ENCODE measurements at regions not wholly inside any gene's neighbourhood (a gene's known extent, or its start where the extent isn't known, plus 50 kb on each side); places are given as distances from the start of the nearest gene placed in this dataset.

DNA sequence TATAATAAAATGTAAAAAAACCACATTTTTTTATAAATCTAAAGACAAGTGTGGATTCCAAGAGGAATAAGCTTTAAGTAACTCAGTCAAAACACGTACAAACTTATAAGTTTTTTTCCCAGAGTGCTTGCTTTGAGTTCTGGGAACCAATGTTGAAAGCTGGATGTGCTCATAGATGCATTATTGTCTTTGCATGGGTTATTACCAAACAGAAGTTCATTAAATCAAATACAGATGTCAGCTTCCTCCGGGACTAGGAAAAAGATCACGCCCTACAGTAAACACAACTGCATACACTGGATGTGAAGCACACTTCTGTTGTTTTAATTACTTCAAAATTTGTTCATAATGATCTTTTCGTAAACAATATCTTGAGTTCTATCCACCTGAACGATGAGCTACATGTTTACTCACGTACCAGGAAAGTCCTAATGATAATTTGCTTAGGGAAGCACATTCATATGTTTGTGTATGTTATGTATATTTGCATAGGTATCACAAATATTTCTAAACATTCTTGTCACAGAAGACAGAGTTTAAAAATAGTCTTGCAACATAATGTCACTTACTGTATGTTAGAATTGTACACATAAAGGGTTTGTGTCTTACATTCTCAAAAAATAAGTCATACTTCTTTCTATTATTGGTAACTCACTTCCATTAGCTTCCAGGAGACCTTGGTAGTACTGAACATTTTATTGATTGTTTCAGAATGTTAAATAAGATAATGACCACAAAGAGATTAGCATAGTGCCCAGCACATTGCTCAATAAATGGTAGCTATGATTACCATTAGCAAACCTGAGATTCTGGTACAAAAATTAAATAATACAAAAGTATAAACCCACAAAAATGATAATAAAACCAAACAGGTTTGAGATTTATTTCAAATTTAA, 427.4 kb downstream of the CETN3 start:
- CTCF ChIA-PET (ENCODE audit: unreplicated experiment) = no interaction called here
- no peak for TF ChIP-seq EZH2phosphoT487 (IDR thresholded peaks at IDR 0.05; ENCODE audit: borderline replicate concordance, low read depth, low read length)
- TF ChIP-seq, protein P1, sequence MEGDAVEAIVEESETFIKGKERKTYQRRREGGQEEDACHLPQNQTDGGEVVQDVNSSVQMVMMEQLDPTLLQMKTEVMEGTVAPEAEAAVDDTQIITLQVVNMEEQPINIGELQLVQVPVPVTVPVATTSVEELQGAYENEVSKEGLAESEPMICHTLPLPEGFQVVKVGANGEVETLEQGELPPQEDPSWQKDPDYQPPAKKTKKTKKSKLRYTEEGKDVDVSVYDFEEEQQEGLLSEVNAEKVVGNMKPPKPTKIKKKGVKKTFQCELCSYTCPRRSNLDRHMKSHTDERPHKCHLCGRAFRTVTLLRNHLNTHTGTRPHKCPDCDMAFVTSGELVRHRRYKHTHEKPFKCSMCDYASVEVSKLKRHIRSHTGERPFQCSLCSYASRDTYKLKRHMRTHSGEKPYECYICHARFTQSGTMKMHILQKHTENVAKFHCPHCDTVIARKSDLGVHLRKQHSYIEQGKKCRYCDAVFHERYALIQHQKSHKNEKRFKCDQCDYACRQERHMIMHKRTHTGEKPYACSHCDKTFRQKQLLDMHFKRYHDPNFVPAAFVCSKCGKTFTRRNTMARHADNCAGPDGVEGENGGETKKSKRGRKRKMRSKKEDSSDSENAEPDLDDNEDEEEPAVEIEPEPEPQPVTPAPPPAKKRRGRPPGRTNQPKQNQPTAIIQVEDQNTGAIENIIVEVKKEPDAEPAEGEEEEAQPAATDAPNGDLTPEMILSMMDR (conservative IDR thresholded peaks at IDR 0.05; ENCODE audit: low read length) = no peak
- intact Hi-C loops (cut with micrococcal nuclease; ENCODE audit: unreplicated experiment) = no loop called here
- POLR2A ChIA-PET = interaction anchor here (0.5 to 0.9 kb wide), 3 partner anchors 10 to 1267 kb away, joined by 3 read pairs; no protein-coding TSS in a partner anchor
- DNase-seq (ENCODE audit: low spot score) = no peak
- no peaks in the 10 kb centered on the region for H3K9me2 ChIP-seq (ENCODE audit: insufficient read depth, low read length)
- H3K9me3 ChIP-seq (ENCODE audit: low read length) = no peaks in the 10 kb centered on the region
- H3K4me2 ChIP-seq (ENCODE audit: low read length) = no peak overlapping the region
- H3K27ac ChIP-seq (ENCODE audit: low read depth, low read length, poor library complexity, severe bottlenecking) = no peak overlapping the region
- no peak overlapping the region for H2AFZ ChIP-seq (ENCODE audit: low read length)
- no peaks in the 10 kb centered on the region for H3K4me1 ChIP-seq (ENCODE audit: insufficient read depth, low read length, poor library complexity, severe bottlenecking)
- no peak overlapping the region for H3K4me3 ChIP-seq (ENCODE audit: low read depth, low read length, poor library complexity, severe bottlenecking)
- H4K20me1 ChIP-seq (ENCODE audit: insufficient read depth, low read length) = no peaks in the 10 kb centered on the region
- no peaks in the 10 kb centered on the region for H3K36me3 ChIP-seq (ENCODE audit: insufficient read depth, low read length)
- no TSS peak for BruUV-seq (replicated peaks)
- no peaks in the 10 kb centered on the region for H3K79me2 ChIP-seq (ENCODE audit: insufficient read depth, low read depth, low read length)

DNA sequence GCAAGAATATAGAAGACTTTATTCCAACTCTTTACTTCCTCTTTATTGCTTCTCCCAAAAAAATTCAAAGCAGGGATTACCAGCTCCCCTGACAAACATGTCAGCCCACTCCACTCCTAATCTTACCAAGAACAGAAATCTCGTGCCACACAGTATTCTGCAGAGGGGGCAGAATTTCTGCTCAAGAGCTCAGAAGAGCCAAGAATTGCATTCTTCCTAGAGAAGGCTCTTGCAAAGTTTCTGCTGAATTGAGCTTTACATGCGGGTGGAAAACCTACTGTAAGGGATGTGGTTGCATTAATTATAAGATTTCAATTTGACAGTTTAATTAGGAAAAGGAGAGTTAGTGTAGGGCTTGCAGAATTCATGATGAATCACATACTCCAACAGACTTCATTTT, 428.5 kb downstream of the CETN3 start:
- H4K20me1 ChIP-seq (ENCODE audit: insufficient read depth, low read length) = no peaks in the 10 kb centered on the region
- no peaks in the 10 kb centered on the region for H3K9me2 ChIP-seq (ENCODE audit: insufficient read depth, low read length)
- H3K79me2 ChIP-seq (ENCODE audit: insufficient read depth, low read depth, low read length) = no peaks in the 10 kb centered on the region
- no peaks in the 10 kb centered on the region for H3K9me3 ChIP-seq (ENCODE audit: low read length)
- TF ChIP-seq, protein P1 (conservative IDR thresholded peaks at IDR 0.05; ENCODE audit: low read length) = no peak
- TF ChIP-seq EZH2phosphoT487 (IDR thresholded peaks at IDR 0.05; ENCODE audit: borderline replicate concordance, low read depth, low read length) = no peak
- H3K4me1 ChIP-seq (ENCODE audit: insufficient read depth, low read length, poor library complexity, severe bottlenecking) = no peaks in the 10 kb centered on the region
- POLR2A ChIA-PET = no interaction called here
- no TSS peak for BruUV-seq (replicated peaks)
- H3K4me3 ChIP-seq (ENCODE audit: low read depth, low read length, poor library complexity, severe bottlenecking) = no peak overlapping the region
- intact Hi-C loops (cut with micrococcal nuclease; ENCODE audit: unreplicated experiment) = no loop called here
- no peaks in the 10 kb centered on the region for H3K36me3 ChIP-seq (ENCODE audit: insufficient read depth, low read length)
- no peak overlapping the region for H3K4me2 ChIP-seq (ENCODE audit: low read length)
- CTCF ChIA-PET (ENCODE audit: unreplicated experiment) = no interaction called here
- DNase-seq (ENCODE audit: low spot score) = no peak
- H3K27ac ChIP-seq (ENCODE audit: low read depth, low read length, poor library complexity, severe bottlenecking) = no peak overlapping the region
- no peak overlapping the region for H2AFZ ChIP-seq (ENCODE audit: low read length)

DNA sequence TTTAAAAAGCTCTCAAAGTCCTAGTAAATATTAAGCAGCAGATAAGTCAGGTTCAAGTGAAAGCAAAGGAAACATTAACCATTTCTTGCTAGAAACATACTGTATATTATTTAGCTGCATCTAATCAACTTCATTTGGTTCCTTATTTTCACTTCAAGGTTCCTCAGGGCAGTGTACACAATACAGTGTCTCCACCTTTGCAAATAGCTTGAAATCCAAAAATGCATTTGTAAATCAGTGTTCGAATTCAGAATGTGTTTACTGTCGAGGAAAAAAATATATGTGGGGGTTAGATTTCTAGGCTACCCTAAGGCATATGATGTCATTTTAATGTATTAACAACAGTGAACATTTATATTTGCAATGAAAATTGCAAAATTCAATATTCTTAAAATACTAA, 436.0 kb downstream of the CETN3 start:
- ChIA-PET CTCF (ENCODE audit: unreplicated experiment) (no interaction called here), POLR2A (no interaction called here)
- Histone ChIP-seq H3K9me3 (ENCODE audit: low read length) (no peaks in the 10 kb centered on the region), H2AFZ (ENCODE audit: low read length) (no peak overlapping the region), H3K27ac (ENCODE audit: low read depth, low read length, poor library complexity, severe bottlenecking) (no peak overlapping the region), H3K36me3 (ENCODE audit: insufficient read depth, low read length) (no peaks in the 10 kb centered on the region), H3K9me2 (ENCODE audit: insufficient read depth, low read length) (no peaks in the 10 kb centered on the region), H3K4me3 (ENCODE audit: low read depth, low read length, poor library complexity, severe bottlenecking) (no peak overlapping the region), H3K4me1 (ENCODE audit: insufficient read depth, low read length, poor library complexity, severe bottlenecking) (no peaks in the 10 kb centered on the region), H3K79me2 (ENCODE audit: insufficient read depth, low read depth, low read length) (no peaks in the 10 kb centered on the region), H3K4me2 (ENCODE audit: low read length) (no peak overlapping the region), H4K20me1 (ENCODE audit: insufficient read depth, low read length) (no peaks in the 10 kb centered on the region)
- DNase-seq (ENCODE audit: low spot score) = no peak
- BruUV-seq (replicated peaks) = no TSS peak
- intact Hi-C loops (cut with micrococcal nuclease; ENCODE audit: unreplicated experiment) = no loop called here
- TF ChIP-seq, protein P1 (conservative IDR thresholded peaks at IDR 0.05; ENCODE audit: low read length) = no peak
- TF ChIP-seq EZH2phosphoT487 (IDR thresholded peaks at IDR 0.05; ENCODE audit: borderline replicate concordance, low read depth, low read length) = no peak

Data from OCI-LY7 (cell line).